SK-N-SH (cell line): ENCODE measurements at regions not wholly inside any gene's neighbourhood (a gene's known extent, or its start where the extent isn't known, plus 50 kb on each side); places are given as distances from the start of the nearest gene placed in this dataset.

Experiments used
- CTCF ChIA-PET: fragments of 300-600, 350-600 bp; formaldehyde crosslinking; extraction: SDS; loops from one replicate; lab custom pipeline; 2021; lab: Yijun Ruan, JAX
- POLR2A ChIA-PET: fragments of 350-600 bp; sonication (Branson Sonifier 250); formaldehyde crosslinking; extraction: SDS; loops from one replicate; lab custom pipeline; 2020; ENCODE audit warnings: antibody characterized with exemption, inconsistent platforms; lab: Yijun Ruan, JAX
- DNase-seq: peaks from one replicate; pipeline ENCODE4 v3.0.0; 2012
- H2AFZ ChIP-seq: fragments of 200-600 bp; sonication (generic); 2 replicates; pipeline ENCODE4 v1.8.1; 2016; ENCODE audit warnings: antibody characterized with exemption, mild to moderate bottlenecking, low read depth
- H3F3A ChIP-seq: fragments of 200-600 bp; sonication (generic); replicated peaks from 2 replicates; pipeline ENCODE3; 2016; ENCODE audit warnings: antibody characterized with exemption, mild to moderate bottlenecking; ENCODE audit not compliant: insufficient read depth
- H3K27ac ChIP-seq, 2 experiments: fragments of 200-500 bp in 1 of 2; fragments of 200-600 bp in 1 of 2; sonication (Bioruptor generic) in 1 of 2; sonication (generic), shearing (Covaris generic) in 1 of 2; 2 replicates each; pipeline versions ENCODE4 v1.5.1 to v1.6.1; 2014 to 2016; ENCODE audit warnings: low read depth in 2 of 2, inconsistent platforms in 1 of 2, low read length in 1 of 2, mild to moderate bottlenecking in 1 of 2, mixed read lengths in 1 of 2
- H3K27me3 ChIP-seq: fragments of 200-600 bp; sonication (generic), shearing (Covaris generic); 2 replicates; pipeline ENCODE4 v1.6.1; 2016; ENCODE audit warnings: mixed run types; ENCODE audit not compliant: insufficient read depth
- H3K36me3 ChIP-seq, 2 experiments: fragments of 200-500 bp in 1 of 2; fragments of 200-600 bp in 1 of 2; sonication (Bioruptor generic) in 1 of 2; sonication (generic) in 1 of 2; replicated peaks in 1 of 2; 2 replicates each; pipeline versions ENCODE3 to v1.5.1; 2014 to 2016; ENCODE audit warnings: low read length in 1 of 2, mild to moderate bottlenecking in 1 of 2; ENCODE audit not compliant: insufficient read depth in 2 of 2, control insufficient read depth in 1 of 2
- H3K4me1 ChIP-seq, 2 experiments: fragments of 200-500 bp in 1 of 2; fragments of 200-600 bp in 1 of 2; sonication (Bioruptor generic) in 1 of 2; sonication (generic), shearing (Covaris generic) in 1 of 2; 2 replicates each; pipeline versions ENCODE4 v1.5.1 to v1.6.1; 2014 to 2016; ENCODE audit warnings: low read depth in 1 of 2, low read length in 1 of 2, mixed run types in 1 of 2; ENCODE audit not compliant: insufficient read depth in 2 of 2, control insufficient read depth in 1 of 2
- H3K4me2 ChIP-seq: fragments of 200-600 bp; sonication (generic), shearing (Covaris generic); 2 replicates; pipeline ENCODE4 v1.6.1; 2017; ENCODE audit warnings: mixed run types
- H3K4me3 ChIP-seq, 2 experiments: fragments of 200-500 bp in 1 of 2; fragments of 200-600 bp in 1 of 2; sonication (Bioruptor generic) in 1 of 2; sonication (generic), shearing (Covaris generic) in 1 of 2; 2 replicates each; pipeline versions ENCODE4 v1.5.1 to v1.8.1; 2014 to 2016; ENCODE audit warnings: low read depth in 2 of 2, inconsistent platforms in 1 of 2, low read length in 1 of 2, mild to moderate bottlenecking in 1 of 2, mixed read lengths in 1 of 2, moderate library complexity in 1 of 2
- H3K79me2 ChIP-seq: fragments of 200-600 bp; sonication (generic); 2 replicates; pipeline ENCODE4 v1.8.1; 2017; ENCODE audit warnings: mild to moderate bottlenecking; ENCODE audit not compliant: insufficient read depth
- H3K9ac ChIP-seq: fragments of 200-600 bp; sonication (generic); 2 replicates; pipeline ENCODE4 v1.6.1; 2017; ENCODE audit warnings: mixed run types
- H3K9me2 ChIP-seq: fragments of 200-600 bp; sonication (generic); 2 replicates; pipeline ENCODE4 v1.6.1; 2017; ENCODE audit warnings: mixed run types
- H3K9me3 ChIP-seq: fragments of 200-600 bp; sonication (generic); 2 replicates; pipeline ENCODE4 v1.6.1; 2017; ENCODE audit warnings: mixed run types, mild to moderate bottlenecking, moderate library complexity
- H4K20me1 ChIP-seq: fragments of 200-600 bp; sonication (generic); 2 replicates; pipeline ENCODE4 v1.6.1; 2017; ENCODE audit warnings: mild to moderate bottlenecking, mixed run types; ENCODE audit not compliant: insufficient read depth
- CHD2 ChIP-seq: fragments of 150-350 bp; IDR thresholded peaks from 2 replicates; pipeline ENCODE4 v1.6.1; 2018; ENCODE audit warnings: low read length; ENCODE audit not compliant: partially characterized antibody
- CTCF ChIP-seq: fragments of 200-600 bp; sonication (generic); IDR thresholded peaks from 2 replicates; pipeline ENCODE4 v1.6.1; 2017; ENCODE audit warnings: antibody characterized with exemption, mild to moderate bottlenecking, moderate library complexity
- EP300 ChIP-seq, 2 experiments: IDR thresholded peaks; 2 replicates each; pipeline versions ENCODE4 v1.4.0 to v1.6.1; 2012; ENCODE audit warnings: borderline replicate concordance in 1 of 2, low read depth in 1 of 2, low read length in 1 of 2
- EZH2phosphoT487 ChIP-seq: fragments of 200-600 bp; sonication (generic); IDR thresholded peaks from 2 replicates; pipeline ENCODE4 v1.6.1; 2017; ENCODE audit warnings: low read depth, mixed run types, mild to moderate bottlenecking, antibody characterized with exemption, moderate library complexity, borderline replicate concordance
- FOSL2 ChIP-seq: IDR thresholded peaks from 2 replicates; pipeline ENCODE4 v1.4.0; 2012; ENCODE audit warnings: low read depth, mild to moderate bottlenecking, moderate library complexity, borderline replicate concordance
- FOXJ3 ChIP-seq: sonication (generic); formaldehyde crosslinking; IDR thresholded peaks from 2 replicates; pipeline ENCODE4 v1.5.1; 2020; ENCODE audit warnings: mild to moderate bottlenecking, missing genetic modification reagents
- FOXM1 ChIP-seq: IDR thresholded peaks from 2 replicates; pipeline ENCODE4 v1.4.0; 2012; ENCODE audit warnings: low read depth, mild to moderate bottlenecking
- JUND ChIP-seq: IDR thresholded peaks from 2 replicates; pipeline ENCODE4 v1.4.0; 2012
- MAX ChIP-seq: IDR thresholded peaks from 2 replicates; pipeline ENCODE4 v1.4.0; 2012; ENCODE audit warnings: low read depth
- NFIC ChIP-seq: IDR thresholded peaks from 2 replicates; pipeline ENCODE4 v1.4.0; 2012; ENCODE audit warnings: borderline replicate concordance
- NRF1 ChIP-seq: IDR thresholded peaks from 2 replicates; pipeline ENCODE4 v1.6.1; 2012; ENCODE audit warnings: low read depth, mild to moderate bottlenecking, low read length
- PBX3 ChIP-seq: IDR thresholded peaks from 2 replicates; pipeline ENCODE4; 2012
- POLR2AphosphoS5 ChIP-seq: IDR thresholded peaks from 2 replicates; pipeline ENCODE4 v1.6.1; 2012; ENCODE audit warnings: low read depth, low read length
- RCOR1 ChIP-seq: fragments of 150-350 bp; IDR thresholded peaks from 2 replicates; pipeline ENCODE4 v1.6.1; 2017; ENCODE audit warnings: antibody characterized with exemption, low read length
- SIN3A ChIP-seq: IDR thresholded peaks from 2 replicates; pipeline ENCODE4 v1.6.1; 2012; ENCODE audit warnings: low read depth, mild to moderate bottlenecking, low read length, moderate library complexity, borderline replicate concordance
- SMC3 ChIP-seq: IDR thresholded peaks from 2 replicates; pipeline ENCODE4 v1.6.1; 2012; ENCODE audit warnings: low read depth, low read length, improper control_type of control experiment
- TEAD4 ChIP-seq: IDR thresholded peaks from 2 replicates; pipeline ENCODE4 v1.4.0; 2012; ENCODE audit warnings: mild to moderate bottlenecking, borderline replicate concordance; ENCODE audit not compliant: insufficient read depth
- WGBS: methylation state at CpG from one replicate; pipeline ENCODE4 v1.1.6; 2017; ENCODE audit warnings: low lambda C conversion rate; 5-methylcytosine and 5-hydroxymethylcytosine counted together
- TF ChIP-seq, protein P1 (sequence below): IDR thresholded peaks from 2 replicates; pipeline ENCODE4 v1.4.0; 2012; ENCODE audit warnings: low read depth, borderline replicate concordance
- TF ChIP-seq, protein P2 (sequence below): fragments of 150-350 bp; IDR thresholded peaks from 2 replicates; pipeline ENCODE4 v1.6.1; 2016; ENCODE audit warnings: mild to moderate bottlenecking, low read depth, low read length

DNA sequence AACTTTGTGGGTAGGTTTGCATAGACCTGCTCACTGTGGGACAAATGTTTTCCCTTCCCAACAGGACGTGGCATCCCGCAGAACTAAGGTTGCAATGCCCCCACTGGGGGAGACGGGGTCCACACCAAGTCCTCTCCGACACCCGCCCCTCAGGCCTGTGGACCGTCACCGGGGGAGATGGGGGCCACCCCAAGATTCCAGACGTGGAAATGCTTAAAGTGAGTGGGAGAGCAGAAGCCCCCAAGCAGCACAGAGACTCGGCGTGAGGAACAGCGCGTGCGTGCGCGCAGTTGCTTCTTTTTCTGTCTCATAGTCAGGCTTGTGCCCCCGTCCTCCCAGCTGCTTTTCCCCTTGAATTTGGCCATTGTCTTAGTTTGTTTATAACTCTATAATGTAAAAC, 826.3 kb upstream of the SALL3 start:
- Histone ChIP-seq H3K79me2 (no peaks in the 10 kb centered on the region), H3K9me2 (no peaks in the 10 kb centered on the region), H3F3A (no peaks in the 10 kb centered on the region), H3K27me3 (peaks cover 6% of the 10 kb centered on the region; the same call in 1 of the 2 replicates), H4K20me1 (no peaks in the 10 kb centered on the region), H3K36me3 (no peaks in the 10 kb centered on the region), H3K4me3 (no peak overlapping the region), H3K9ac (no peak overlapping the region), H2AFZ (no peak overlapping the region), H3K4me1 (no peaks in the 10 kb centered on the region), H3K27ac (no peak overlapping the region), H3K9me3 (no peaks in the 10 kb centered on the region), H3K4me2 (no peak overlapping the region)
- TF ChIP-seq FOXJ3 (CRISPR knock-in tag) (no peak), SIN3A (no peak), NRF1 (no peak), CHD2 (no peak), MAX (no peak), NFIC (no peak), FOSL2 (no peak), RCOR1 (no peak), SMC3 (no peak), EZH2phosphoT487 (no peak), PBX3 (no peak), FOXM1 (no peak), EP300 (IDR thresholded peaks at IDR 0.05; ENCODE audit: borderline replicate concordance in 1 of 2, low read depth in 1 of 2, low read length in 1 of 2) (no peak), CTCF (no peak), POLR2AphosphoS5 (no peak), JUND (no peak), TEAD4 (no peak)
- TF ChIP-seq, protein P1, sequence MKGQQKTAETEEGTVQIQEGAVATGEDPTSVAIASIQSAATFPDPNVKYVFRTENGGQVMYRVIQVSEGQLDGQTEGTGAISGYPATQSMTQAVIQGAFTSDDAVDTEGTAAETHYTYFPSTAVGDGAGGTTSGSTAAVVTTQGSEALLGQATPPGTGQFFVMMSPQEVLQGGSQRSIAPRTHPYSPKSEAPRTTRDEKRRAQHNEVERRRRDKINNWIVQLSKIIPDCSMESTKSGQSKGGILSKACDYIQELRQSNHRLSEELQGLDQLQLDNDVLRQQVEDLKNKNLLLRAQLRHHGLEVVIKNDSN: no peak
- TF ChIP-seq, protein P2, sequence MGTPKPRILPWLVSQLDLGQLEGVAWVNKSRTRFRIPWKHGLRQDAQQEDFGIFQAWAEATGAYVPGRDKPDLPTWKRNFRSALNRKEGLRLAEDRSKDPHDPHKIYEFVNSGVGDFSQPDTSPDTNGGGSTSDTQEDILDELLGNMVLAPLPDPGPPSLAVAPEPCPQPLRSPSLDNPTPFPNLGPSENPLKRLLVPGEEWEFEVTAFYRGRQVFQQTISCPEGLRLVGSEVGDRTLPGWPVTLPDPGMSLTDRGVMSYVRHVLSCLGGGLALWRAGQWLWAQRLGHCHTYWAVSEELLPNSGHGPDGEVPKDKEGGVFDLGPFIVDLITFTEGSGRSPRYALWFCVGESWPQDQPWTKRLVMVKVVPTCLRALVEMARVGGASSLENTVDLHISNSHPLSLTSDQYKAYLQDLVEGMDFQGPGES: no peak
- WGBS: 40% methylated on average over 10 of the region's 16 CpGs
- DNase-seq: no peak
- POLR2A ChIA-PET: no interaction called here
- CTCF ChIA-PET: no interaction called here
